HG03571 (cell line): ENCODE measurements at regions not wholly inside any gene's neighbourhood (a gene's known extent, or its start where the extent isn't known, plus 50 kb on each side); places are given as distances from the start of the nearest gene placed in this dataset.
"Not testable (repeated sequence)": the region's sequence is repeated elsewhere in the genome, so short reads cannot be mapped to it uniquely, and the experiment has no call there.

Experiments
- ATAC-seq: cut with Tn5 transposase; IDR thresholded peaks from one replicate; pipeline ENCODE4 v1.9.1; 2021; ENCODE audit not compliant: unreplicated experiment

DNA sequence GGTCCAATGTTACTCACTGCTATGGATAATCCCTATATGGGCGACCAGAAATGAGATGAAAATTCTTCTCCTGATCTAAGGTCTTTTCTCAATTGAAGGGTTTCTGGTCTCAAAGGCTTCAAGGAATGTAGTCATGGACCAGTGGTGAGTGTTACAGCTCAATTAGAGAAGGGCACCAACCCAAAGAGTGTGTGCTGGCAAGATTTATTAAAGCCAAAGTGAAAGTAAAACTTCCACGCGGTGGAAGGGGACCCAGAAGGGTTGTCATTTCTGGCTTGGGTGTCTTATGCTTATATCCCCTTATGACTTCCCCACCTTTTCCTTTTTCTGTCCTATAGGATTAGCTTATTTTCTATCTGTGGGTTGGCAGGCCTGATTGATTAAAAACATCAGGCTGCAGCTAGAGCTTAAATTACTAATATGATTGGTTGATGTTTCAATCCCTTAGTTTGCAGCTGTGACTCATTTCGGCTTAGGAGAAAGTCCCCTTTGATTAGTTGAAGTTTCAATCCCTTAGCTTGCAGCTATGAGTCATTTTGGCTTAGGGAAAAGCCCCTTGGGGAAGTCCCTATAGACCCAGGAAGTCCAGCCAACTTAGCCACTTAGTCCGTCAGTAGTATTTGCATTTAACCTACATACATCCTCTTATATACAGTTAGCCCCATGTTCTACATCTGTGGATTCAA, 179.5 kb upstream of the NLGN4Y start:
- ATAC-seq = peak; percentile 49

DNA sequence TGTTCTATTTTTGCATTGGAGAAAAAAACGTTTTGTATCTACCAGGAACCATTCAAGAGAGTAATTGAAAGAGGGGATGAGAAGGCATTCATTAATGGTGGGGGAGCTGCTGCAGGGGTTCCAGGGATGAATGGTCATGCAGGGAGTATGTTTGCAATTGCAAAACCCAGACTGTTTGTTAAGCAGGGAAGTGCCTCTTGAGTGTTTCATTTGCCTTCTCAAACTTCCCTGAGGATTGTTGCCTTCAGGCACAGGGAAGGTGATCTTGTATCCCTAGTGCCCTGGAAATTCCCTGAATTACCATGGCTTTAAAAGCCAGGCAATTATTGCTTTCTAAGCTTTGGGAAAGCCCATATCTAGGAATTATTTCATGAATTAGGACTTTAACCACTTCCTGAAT, 172.7 kb upstream of the NLGN4Y start:
- ATAC-seq = no peak

DNA sequence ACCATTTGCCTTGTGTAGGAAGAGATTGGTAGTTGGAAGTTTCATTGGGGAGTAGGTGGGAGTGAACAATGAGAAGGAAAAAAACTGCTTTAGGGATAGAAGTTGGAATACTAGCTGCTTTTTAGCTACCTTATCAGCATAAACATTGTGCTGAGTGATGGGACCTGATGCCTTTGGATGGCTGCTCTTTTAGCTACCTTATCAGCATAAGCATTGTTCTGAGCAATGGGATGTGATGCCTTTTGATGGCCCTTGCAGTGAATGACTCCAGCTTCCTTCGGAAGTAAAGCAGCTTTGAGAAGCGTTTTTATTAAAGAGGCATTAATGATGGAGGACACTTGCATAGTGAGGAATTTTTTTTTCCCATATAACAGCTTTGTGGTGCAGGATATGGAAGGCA, 168.2 kb upstream of the NLGN4Y start:
- ATAC-seq = no peak

DNA sequence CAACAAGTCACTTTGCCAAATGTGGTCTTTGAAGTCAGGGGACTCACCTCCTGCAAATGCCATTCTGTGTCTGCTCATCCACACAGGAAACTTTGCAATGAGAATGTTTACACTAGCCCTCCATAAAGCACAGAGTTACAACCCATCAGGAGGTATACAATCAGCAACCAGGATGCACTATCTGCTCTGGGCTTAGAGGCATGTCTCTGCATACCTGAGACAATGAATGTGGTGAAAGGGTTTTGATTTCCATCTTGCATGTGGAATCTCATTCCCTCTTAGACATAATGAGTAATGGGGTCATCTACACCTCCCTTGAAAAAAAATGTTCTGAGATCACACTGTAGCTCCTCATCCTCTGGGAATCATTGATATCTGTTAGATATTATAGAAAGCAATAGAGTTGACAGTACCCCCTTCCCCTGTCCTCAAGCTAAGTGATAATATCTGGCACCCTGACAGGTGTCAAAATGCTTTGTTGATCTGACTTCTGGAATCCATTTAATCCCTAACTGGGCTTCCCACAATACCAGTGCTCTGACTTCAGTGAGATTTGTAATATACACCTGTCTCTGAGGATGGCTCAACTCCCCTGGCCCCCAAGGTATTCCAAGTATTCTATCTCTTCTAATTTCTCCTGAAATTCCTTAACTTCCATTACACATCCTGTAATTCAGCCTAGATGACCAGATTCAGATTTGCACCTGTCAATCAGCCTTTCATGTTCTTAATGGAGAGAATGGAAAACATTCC, 163.4 kb upstream of the NLGN4Y start:
- ATAC-seq = no peak

DNA sequence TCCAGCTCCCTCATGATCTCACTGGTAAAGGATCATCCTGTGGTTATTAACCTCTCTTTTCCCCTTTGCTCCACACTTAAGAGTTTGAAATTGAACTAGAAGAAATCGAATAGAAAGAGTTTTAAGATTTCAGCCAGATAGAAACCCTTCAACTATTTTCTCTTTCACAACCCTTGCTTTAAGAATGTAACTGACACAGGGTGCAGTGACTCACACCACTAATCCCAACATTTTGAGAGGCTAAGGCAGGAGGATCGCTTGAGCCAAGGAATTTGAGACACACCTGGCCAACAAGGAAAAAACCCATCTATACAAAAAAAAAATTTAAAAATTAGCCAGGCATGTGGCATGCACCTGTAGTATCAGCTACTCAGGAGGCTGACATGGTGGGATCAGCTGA, 150.7 kb upstream of the NLGN4Y start:
- no peak for ATAC-seq

DNA sequence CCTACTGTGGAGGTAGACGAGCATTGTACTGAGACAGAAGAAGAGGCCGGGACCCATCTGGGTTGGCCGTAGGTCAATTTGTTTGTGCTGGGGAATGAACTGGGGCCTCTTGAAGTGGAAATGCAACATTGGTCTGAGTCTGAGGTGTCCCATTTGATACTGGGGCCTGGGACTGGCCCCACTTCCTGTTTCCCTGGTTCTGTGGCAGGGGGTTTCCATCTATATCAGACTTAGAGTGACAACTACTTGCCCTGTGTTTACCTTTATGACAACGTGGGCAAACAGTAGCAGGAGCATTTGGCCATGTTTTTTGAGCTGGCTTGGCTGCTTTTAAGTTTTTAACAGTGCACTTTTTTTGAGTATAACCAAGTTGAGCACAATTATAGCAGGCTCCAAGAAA, 146.1 kb upstream of the NLGN4Y start:
- no peak for ATAC-seq

DNA sequence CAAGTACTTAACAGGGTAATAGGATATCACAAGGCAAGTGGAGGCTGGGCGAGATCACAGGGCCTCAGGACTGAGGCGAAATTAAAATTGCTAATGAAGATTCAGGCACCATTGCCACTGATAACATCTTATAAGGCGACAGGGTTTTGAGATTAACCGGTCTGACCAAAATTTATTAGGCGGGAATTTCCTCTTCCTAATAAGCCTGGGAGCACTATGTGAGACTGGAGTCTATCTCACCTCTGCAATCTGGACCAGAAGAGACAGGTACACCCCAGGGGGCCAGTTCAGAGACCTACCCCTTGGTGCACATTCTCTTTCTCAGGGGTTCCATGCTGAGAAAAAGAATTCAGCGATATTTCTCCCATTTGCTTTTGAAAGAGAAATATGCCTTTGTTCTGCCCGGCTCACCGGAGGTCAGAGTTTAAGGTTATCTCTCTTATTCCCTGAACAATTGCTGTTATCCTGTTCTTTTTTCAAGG, 113.7 kb upstream of the NLGN4Y start:
- ATAC-seq = not testable (repeated sequence)

DNA sequence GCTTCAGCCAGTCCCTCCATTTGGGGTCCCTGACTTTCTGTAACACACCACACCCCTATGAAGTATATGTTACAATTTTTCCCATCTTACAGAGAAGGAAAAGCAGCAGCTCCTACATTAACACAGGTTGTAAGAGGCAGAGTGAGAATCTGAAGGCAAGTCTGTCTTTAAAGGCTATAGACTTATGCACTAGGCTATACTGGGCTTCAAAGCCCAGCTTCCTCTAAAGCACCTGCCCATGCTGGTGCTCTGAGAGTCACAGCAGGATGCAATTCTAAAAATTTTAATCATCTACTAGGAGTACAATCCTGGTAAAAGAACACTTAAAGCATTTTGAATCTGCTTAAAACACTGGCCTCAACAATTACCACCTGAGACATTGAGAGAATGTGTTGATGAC, 113.0 kb upstream of the NLGN4Y start:
- no peak for ATAC-seq

DNA sequence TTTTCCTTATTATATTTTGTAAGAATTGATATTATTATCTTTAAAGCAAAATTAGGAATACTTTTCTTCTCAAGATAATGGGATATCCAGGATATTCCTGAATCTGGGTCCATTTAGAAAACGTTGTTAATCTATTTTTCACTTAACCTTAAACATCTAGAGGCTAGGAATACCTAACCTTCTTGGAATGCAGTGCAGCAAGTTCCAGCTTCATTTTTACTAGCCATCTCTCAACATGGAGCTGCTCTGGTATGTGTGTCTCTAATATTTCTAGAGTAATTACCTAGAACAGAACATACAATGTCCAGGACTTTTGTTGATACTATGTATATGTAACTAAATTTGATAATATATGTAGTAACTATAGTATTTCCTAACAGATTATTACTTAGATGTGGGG, 87.8 kb upstream of the NLGN4Y start:
- ATAC-seq = no peak

DNA sequence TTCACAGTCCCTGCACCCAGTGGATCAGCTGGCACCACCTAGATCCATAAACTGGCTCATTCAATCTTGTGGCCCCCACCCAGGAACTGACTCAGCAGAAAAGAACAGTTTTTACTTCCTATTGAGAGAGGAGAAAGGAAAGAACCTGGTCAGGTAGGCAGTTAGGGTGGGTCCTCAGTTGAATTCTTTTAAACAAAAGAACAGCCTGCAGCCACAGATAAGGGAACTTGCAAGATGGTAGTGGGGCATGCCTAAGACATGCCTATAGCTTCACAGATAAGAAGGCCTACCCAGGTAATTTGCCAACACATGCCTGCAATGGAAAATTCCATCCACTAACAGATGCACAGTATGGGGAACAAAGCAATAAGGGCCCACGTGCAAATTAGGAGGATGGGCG, 86.7 kb upstream of the NLGN4Y start:
- ATAC-seq = no peak

DNA sequence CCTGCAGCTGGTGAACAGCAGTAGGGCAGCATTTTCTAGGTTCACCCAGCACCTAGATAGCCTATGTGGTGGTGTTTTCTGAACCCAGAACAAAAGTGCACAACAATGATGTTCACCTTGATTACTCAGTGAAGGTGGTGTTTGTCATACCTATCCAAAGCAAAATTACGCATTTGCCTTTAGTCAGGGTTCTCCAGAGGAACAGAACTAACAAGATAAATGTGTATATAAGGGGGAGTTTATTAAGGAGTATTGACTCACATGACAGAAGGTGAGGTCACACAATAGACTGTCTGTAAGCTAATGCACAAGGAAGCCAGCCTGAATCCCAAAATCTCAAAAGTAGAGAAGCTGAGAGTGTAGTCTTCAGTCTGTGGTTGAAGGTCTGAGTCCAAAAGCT, 85.9 kb upstream of the NLGN4Y start:
- no peak for ATAC-seq

DNA sequence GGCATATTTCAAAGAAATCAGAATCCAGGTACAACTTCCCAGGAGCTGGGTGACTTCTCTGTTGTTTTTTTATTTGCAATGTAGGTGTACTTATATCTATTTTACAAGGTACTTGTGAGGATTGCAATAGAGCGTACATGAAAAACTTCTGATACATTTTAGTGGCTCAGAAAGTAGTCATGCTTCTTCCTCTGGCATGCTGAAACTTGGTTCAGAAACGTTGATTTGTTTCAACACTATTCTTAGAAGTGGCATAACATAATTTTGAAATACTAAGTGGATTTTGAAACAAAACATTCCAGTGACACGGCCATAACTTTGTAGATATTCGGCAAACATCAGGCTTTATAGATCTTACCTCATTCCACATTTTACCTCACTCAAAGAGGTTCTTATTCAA, 79.8 kb upstream of the NLGN4Y start:
- no peak for ATAC-seq

DNA sequence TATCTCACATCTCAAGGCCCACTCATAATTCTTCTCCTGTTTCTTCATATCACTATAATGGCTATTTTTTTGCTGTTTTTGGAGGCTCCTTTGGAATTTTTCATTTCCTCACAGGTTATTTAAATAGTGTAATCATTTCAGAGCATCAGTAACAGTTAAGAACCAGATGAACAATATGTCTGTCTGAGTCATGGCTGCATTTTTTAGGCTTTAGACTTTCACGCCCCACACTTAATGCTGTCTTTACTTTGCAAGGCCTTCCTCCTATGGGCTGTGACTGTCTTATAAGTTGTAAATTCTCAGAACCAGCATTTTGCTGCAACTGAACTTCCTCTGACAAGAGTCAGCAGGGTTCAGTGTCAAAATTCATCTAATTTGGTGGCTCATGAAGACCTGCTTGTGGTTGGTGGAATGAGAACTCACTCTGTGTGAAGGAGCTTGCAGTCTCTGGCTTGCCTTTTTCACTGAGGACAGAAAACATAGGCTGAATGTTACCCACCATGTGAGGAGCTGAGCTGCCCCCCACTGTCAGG, 56.1 kb upstream of the NLGN4Y start:
- ATAC-seq = no peak

DNA sequence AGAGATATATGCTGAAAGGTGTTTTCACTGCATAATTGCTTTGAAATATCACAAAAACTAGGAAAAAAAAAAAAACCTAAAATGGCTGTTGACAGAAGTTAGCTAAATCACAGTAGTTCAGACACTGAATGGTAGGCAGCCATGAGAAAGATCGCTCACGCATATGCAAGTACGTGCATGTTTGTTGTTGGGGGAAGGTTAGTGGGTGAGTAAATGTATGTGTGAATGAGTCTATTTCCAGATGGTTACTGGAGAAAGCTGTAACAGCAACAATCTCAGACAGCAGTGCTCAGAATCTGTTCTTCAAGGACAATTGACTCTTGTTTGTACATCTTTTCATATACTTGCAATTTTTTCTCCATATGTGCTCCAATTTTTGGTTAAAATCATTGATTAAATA, 51.9 kb upstream of the NLGN4Y start:
- no peak for ATAC-seq

DNA sequence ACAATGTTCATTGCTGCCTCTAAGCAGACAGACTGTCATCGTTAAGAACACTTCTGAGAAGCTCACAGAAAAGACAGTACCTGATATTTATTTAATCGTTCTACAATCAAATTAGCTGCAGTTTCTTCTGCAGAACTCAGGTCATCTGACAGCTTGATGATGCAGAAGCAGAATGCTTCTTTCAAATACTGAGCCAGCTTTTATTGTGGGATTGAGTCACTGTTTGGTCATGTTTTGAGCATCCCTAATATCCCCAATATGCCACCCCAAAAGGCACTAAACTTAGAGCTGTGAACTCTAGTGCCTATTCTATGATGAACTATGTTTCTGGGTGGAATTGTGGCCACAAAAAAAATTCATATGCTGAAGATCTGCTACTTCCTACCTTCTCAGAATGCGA, 51.0 kb upstream of the NLGN4Y start:
- ATAC-seq = no peak
